ENCODE measurements at regions not wholly inside any gene's neighbourhood (a gene's known extent, or its start where the extent isn't known, plus 50 kb on each side); places are given as distances from the start of the nearest gene placed in this dataset.

DNA sequence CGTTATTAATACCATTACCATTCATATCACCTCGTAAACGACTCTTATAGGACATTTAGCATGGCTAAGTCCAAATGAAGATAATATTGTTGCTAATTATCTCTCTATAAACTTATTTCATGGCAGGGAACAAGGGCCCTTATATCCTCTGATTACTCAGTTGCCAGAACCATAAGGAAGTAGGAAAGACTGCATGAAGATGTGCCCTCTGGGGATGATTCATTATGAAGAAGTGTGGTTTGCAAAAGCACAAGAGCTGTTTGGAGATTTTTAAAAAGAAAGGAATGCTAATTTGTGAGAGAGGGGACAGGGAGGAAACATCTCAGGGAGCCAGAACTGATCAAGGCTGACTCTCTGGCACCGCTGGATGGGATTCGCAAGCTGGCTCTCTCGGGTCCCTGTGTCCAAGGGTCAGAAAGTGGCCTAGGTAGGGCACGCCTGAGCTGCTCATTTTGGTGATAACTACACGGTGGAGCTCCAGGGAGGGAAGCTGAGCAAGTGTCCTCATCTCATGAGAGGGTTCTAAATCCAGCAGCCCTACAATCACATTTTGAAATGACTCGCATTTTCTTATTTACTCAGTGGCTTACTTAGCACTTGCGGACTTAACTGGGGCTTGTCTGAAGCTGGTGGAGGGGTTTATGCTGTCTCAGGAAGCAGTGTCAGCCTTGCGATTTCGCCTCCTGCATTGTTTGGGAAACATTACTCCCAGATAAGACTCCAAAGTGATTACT lies 136.8 kb downstream of the C5orf15 start:
- Histone ChIP-seq H3K4me3 (ENCODE audit: low read depth, low read length) (no peak overlapping the region), H3K27me3 (replicated peaks) (no peaks in the 10 kb centered on the region), H3K36me3 (replicated peaks) (no peaks in the 10 kb centered on the region), H3K27ac (no peak overlapping the region)
- DNase-seq, result peak; percentile 5
- in situ Hi-C loops (cut with HindIII; ENCODE audit: low pct_ligation_motif_present, low sequenced_read_pairs), result no loop called here
- TF ChIP-seq CTCF (IDR thresholded peaks at IDR 0.05; ENCODE audit: low read depth, low read length, missing control alignments), result no peak

DNA sequence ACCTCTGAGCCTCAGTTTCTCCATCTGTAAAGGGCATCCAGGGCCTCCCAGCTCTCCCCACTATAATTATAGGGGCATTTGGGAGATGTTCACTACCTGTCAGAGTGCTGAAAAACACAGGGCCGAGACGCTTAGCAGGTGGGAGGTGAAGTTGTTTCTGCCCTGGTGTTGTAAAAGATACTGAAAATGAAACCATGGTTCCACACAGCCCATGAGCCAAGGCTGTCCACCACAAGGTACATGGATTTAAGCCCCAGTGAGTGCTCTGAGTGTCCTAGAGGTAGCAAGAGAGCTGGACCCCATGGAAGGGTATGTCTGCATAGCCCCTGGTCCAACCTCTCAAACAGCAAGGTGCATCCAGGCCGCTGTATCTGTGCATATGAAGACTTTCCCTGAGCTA lies 137.5 kb downstream of the C5orf15 start:
- no peak for DNase-seq
- in situ Hi-C loops (cut with HindIII; ENCODE audit: low pct_ligation_motif_present, low sequenced_read_pairs), result no loop called here
- TF ChIP-seq CTCF (IDR thresholded peaks at IDR 0.05; ENCODE audit: low read depth, low read length, missing control alignments), result no peak

GRCh38 chr5:133830281-133830680 lies 138.1 kb downstream of the C5orf15 start:
- Histone ChIP-seq H3K27me3 (replicated peaks) (no peaks in the 10 kb centered on the region), H3K4me3 (ENCODE audit: low read depth, low read length) (no peak overlapping the region), H3K36me3 (replicated peaks) (no peaks in the 10 kb centered on the region), H3K27ac (no peak overlapping the region)
- TF ChIP-seq CTCF (IDR thresholded peaks at IDR 0.05; ENCODE audit: low read depth, low read length, missing control alignments), result no peak
- no peak for DNase-seq
- in situ Hi-C loops (cut with HindIII; ENCODE audit: low pct_ligation_motif_present, low sequenced_read_pairs), result no loop called here

More for the DNA sequence above, 137.5 kb downstream of the C5orf15 start:
- Histone ChIP-seq H3K27me3 (replicated peaks) (no peaks in the 10 kb centered on the region), H3K27ac (no peak overlapping the region), H3K36me3 (replicated peaks) (no peaks in the 10 kb centered on the region), H3K4me3 (ENCODE audit: low read depth, low read length) (no peak overlapping the region)

DNA sequence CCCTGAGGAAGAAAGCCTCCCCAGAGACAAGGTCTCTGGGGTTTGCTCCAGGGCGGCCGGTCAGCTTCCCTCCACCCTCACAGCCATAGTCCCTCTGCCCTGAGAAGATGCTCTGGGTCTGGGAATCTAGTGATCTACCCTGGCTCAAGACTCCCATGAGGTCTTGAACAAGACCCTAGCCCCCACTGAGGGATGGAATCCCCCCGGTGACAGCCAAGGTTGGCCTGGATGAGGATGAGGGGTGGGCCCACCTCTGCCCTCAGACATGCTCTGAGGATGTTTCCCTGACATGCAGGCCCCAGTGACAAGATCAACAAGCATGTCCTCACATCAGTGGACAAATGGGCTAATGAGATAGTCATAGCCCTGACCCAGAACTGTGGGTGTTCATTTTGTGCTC lies 138.6 kb downstream of the C5orf15 start:
- DNase-seq, result no peak
- Histone ChIP-seq H3K36me3 (replicated peaks) (no peaks in the 10 kb centered on the region), H3K4me3 (ENCODE audit: low read depth, low read length) (no peak overlapping the region), H3K27ac (no peak overlapping the region), H3K27me3 (replicated peaks) (no peaks in the 10 kb centered on the region)
- in situ Hi-C loops (cut with HindIII; ENCODE audit: low pct_ligation_motif_present, low sequenced_read_pairs), result no loop called here
- no peak for TF ChIP-seq CTCF (IDR thresholded peaks at IDR 0.05; ENCODE audit: low read depth, low read length, missing control alignments)

DNA sequence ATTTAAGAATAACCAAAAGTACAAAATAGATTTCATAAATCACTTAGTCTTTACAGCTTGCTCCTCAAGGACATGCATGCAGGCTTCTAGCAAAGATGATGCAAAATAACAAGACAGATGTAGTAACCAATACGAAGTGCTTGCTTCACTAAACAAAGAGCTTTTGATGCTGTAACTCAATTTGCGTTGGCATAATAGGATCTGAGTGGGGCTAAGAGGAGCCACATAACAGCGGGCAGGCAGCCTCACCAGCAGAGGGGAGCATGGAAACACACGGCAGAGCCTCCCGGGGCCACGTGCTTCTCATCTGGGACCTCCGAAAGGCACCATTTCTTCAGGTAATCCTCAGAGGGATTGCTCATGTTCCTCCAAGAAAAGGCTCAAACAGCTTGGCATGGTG lies 139.7 kb downstream of the C5orf15 start:
- DNase-seq, result no peak
- Histone ChIP-seq H3K36me3 (replicated peaks) (no peaks in the 10 kb centered on the region), H3K4me3 (ENCODE audit: low read depth, low read length) (no peak overlapping the region), H3K27ac (no peak overlapping the region), H3K27me3 (replicated peaks) (no peaks in the 10 kb centered on the region)
- no peak for TF ChIP-seq CTCF (IDR thresholded peaks at IDR 0.05; ENCODE audit: low read depth, low read length, missing control alignments)
- in situ Hi-C loops (cut with HindIII; ENCODE audit: low pct_ligation_motif_present, low sequenced_read_pairs), result no loop called here

- H3K27me3 ChIP-seq (replicated peaks), result no peaks in the 10 kb centered on the region
- H3K4me3 ChIP-seq (ENCODE audit: low read depth, low read length), result no peak overlapping the region
- in situ Hi-C loops (cut with HindIII; ENCODE audit: low pct_ligation_motif_present, low sequenced_read_pairs), result no loop called here
- H3K27ac ChIP-seq, result no peak overlapping the region
- no peak for TF ChIP-seq CTCF (IDR thresholded peaks at IDR 0.05; ENCODE audit: low read depth, low read length, missing control alignments)
- DNase-seq, result no peak
- H3K36me3 ChIP-seq (replicated peaks), result no peaks in the 10 kb centered on the region
Measured at GRCh38 chr5:133827830-133828229, 140.6 kb downstream of the C5orf15 start.
